ENCODE measurements at regions not wholly inside any gene's neighbourhood (a gene's known extent, or its start where the extent isn't known, plus 50 kb on each side); places are given as distances from the start of the nearest gene placed in this dataset.

GRCh38 chr16:8184854-8185253 is 405.5 kb downstream of the TMEM114 start:
- TF ChIP-seq CTCF (IDR thresholded peaks at IDR 0.05) (no peak), POLR2A (IDR thresholded peaks at IDR 0.05) (no peak)
